H1 (cell line): ENCODE measurements at regions not wholly inside any gene's neighbourhood (a gene's known extent, or its start where the extent isn't known, plus 50 kb on each side); places are given as distances from the start of the nearest gene placed in this dataset.

Experiments
- EP300 ChIP-seq, 2 experiments: IDR thresholded peaks; 1 replicate in 1 of 2; 2 replicates in 1 of 2; pipeline ENCODE4 v1.6.1; 2011 to 2012; ENCODE audit warnings: low read depth in 2 of 2, low read length in 2 of 2, mild to moderate bottlenecking in 2 of 2, borderline replicate concordance in 1 of 2, inconsistent platforms in 1 of 2, moderate library complexity in 1 of 2
- HDAC2 ChIP-seq, 2 experiments: fragments of 300-600 bp in 1 of 2; sonication (generic) in 1 of 2; IDR thresholded peaks; 2 replicates each; pipeline ENCODE4 v1.6.1; 2011 to 2012; ENCODE audit warnings: low read depth in 2 of 2, low read length in 2 of 2, mild to moderate bottlenecking in 2 of 2, moderate library complexity in 2 of 2, borderline replicate concordance in 1 of 2, inconsistent platforms in 1 of 2
- HDAC6 ChIP-seq: IDR thresholded peaks from one replicate; pipeline ENCODE4 v1.7.1; 2012; ENCODE audit warnings: low read depth, mild to moderate bottlenecking, inconsistent platforms, low read length, moderate library complexity
- POLR2A ChIP-seq, 2 experiments: IDR thresholded peaks; 1 replicate in 1 of 2; 2 replicates in 1 of 2; pipeline ENCODE4 v1.6.1; 2011; ENCODE audit warnings: low read depth in 2 of 2, low read length in 2 of 2, mild to moderate bottlenecking in 2 of 2; ENCODE audit errors: control extremely low read depth in 1 of 2
- POLR2AphosphoS5 ChIP-seq: IDR thresholded peaks from 2 replicates; pipeline ENCODE4 v1.6.1; 2011; ENCODE audit warnings: low read depth, low read length
- YY1 ChIP-seq: IDR thresholded peaks from 2 replicates; pipeline ENCODE4 v1.6.1; 2011; ENCODE audit warnings: low read depth, mild to moderate bottlenecking, low read length

- no peak for TF ChIP-seq HDAC2 (IDR thresholded peaks at IDR 0.05; ENCODE audit: borderline replicate concordance in 1 of 2, low read depth in 2 of 2, low read length in 2 of 2)
- no peak for TF ChIP-seq EP300 (IDR thresholded peaks at IDR 0.05; ENCODE audit: borderline replicate concordance in 1 of 2, low read depth in 2 of 2, low read length in 2 of 2)
- no peak for TF ChIP-seq POLR2AphosphoS5
- no peak for TF ChIP-seq YY1
- no peak for TF ChIP-seq HDAC6
- no peak for TF ChIP-seq POLR2A (IDR thresholded peaks at IDR 0.05; ENCODE audit: control extremely low read depth in 1 of 2, low read depth in 2 of 2, low read length in 2 of 2)
Observed at GRCh38 chr6:126937426-126937825, 181.0 kb upstream of the RSPO3 start.
